Testis (tissue), 2 donors: ENCODE measurements at regions not wholly inside any gene's neighbourhood (a gene's known extent, or its start where the extent isn't known, plus 50 kb on each side); places are given as distances from the start of the nearest gene placed in this dataset.

Experiments used
- DNase-seq: peaks from one replicate; pipeline ENCODE4 v3.0.0-alpha.2; 2019
- H3K27ac ChIP-seq, 2 donors: fragments of 200-600 bp; sonication (generic); one replicate each; pipeline ENCODE4 v1.5.1; 2019
- H3K27me3 ChIP-seq: fragments of 200-600 bp; sonication (generic); one replicate; pipeline ENCODE4 v1.5.1; 2019
- H3K36me3 ChIP-seq: fragments of 200-600 bp; sonication (generic); one replicate; pipeline ENCODE4 v1.5.1; 2017; ENCODE audit warnings: low read depth; ENCODE audit errors: missing control alignments
- H3K4me1 ChIP-seq: fragments of 200-600 bp; sonication (generic); one replicate; pipeline ENCODE4 v1.5.1; 2019
- H3K4me3 ChIP-seq, 2 donors: fragments of 200-600 bp; sonication (generic); one replicate each; pipeline ENCODE4 v1.5.1; 2017 to 2019
- H3K9me3 ChIP-seq: fragments of 200-600 bp; sonication (generic); one replicate; pipeline ENCODE4 v1.5.1; 2017
- CTCF ChIP-seq, 3 experiments: fragments of 450-650 bp in 2 of 3; fragments of 200-600 bp in 1 of 3; sonication (generic) in 1 of 3; IDR thresholded peaks; one replicate each; pipeline ENCODE4 v1.5.1; 2016 to 2019; ENCODE audit warnings: antibody characterized with exemption in 3 of 3, mild to moderate bottlenecking in 2 of 3, moderate library complexity in 1 of 3
- POLR2A ChIP-seq: fragments of 450-650 bp; IDR thresholded peaks from one replicate; pipeline ENCODE4 v1.6.1; 2017; ENCODE audit warnings: antibody characterized with exemption, mild to moderate bottlenecking, moderate library complexity
- WGBS, 2 donors: methylation state at CpG; one replicate each; pipeline ENCODE4 v1.1.5; 2018; 5-methylcytosine and 5-hydroxymethylcytosine counted together
- intact Hi-C: fragments of 100-400 bp; cut with DNase I; formaldehyde crosslinking; loops from one replicate; pipeline ENCODE4 v1.15.1; 2023; ENCODE audit warnings: low total_unique reads

- TF ChIP-seq CTCF (IDR thresholded peaks at IDR 0.05) (no peak), POLR2A (no peak)
- intact Hi-C loops: no loop called here
- DNase-seq: no peak
- Histone ChIP-seq H3K27me3 (no peaks in the 10 kb centered on the region), H3K4me3 (no peak overlapping the region), H3K4me1 (no peaks in the 10 kb centered on the region), H3K27ac (no peak overlapping the region), H3K9me3 (no peaks in the 10 kb centered on the region), H3K36me3 (no peaks in the 10 kb centered on the region)
- WGBS, 2 donors: 79 to 81% methylated on average over 3 of the region's 3 CpGs
Measured at GRCh38 chr6:153944201-153944600, 94.8 kb upstream of the OPRM1 start.

DNA sequence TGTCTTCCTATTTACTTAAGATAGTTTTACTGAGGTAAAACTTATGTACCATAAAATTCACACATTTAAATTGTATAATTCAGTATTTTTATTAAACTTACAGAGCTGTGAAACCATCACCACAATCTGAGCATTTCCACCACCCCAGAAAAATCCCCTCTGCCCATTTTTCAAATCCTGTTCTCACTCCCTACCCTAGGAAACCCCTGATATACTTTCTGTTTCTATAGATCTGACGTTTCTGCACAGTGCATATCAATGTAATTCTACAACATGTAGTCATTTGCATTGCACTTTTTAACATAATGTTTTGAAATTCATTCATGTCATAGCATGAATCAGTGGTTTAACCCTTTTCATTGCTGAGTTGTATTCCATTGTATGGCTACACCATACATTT, 96.7 kb upstream of the OPRM1 start:
- no peak for DNase-seq
- Histone ChIP-seq H3K27me3 (no peaks in the 10 kb centered on the region), H3K9me3 (no peaks in the 10 kb centered on the region), H3K4me3 (no peak overlapping the region), H3K36me3 (no peaks in the 10 kb centered on the region), H3K27ac (no peak overlapping the region), H3K4me1 (no peaks in the 10 kb centered on the region)
- no peak for TF ChIP-seq CTCF (IDR thresholded peaks at IDR 0.05)
- 89 to 90% methylated on average over 1 of the region's 1 CpG for WGBS, 2 donors
- intact Hi-C loops: no loop called here

DNA sequence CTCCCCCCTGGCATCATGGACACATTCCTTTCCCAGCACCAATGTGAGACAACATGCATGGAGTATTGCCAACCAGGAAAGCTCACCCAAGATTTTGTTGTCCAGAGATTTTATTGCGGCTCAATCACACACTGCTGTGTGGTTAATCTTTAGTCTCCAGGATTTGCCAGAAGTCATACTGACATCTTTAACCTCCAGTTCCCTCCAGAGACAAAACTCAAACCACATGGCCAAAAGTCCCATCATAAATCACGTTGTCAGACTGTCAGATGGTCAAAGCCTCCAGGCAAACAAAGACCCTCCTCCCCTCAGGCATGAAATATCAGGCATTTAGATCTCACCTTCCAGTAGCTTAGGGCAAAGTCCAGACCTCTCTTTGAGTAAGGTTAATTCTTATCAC, 97.3 kb upstream of the OPRM1 start:
- TF ChIP-seq POLR2A (no peak), CTCF (IDR thresholded peaks at IDR 0.05) (no peak)
- H3K4me1 ChIP-seq: no peaks in the 10 kb centered on the region
- H3K27ac ChIP-seq: no peak overlapping the region
- intact Hi-C loops: no loop called here
- H3K4me3 ChIP-seq: no peak overlapping the region
- no peaks in the 10 kb centered on the region for H3K9me3 ChIP-seq
- no peaks in the 10 kb centered on the region for H3K27me3 ChIP-seq
- DNase-seq: no peak
- H3K36me3 ChIP-seq: no peaks in the 10 kb centered on the region
- 56 to 84% methylated on average over 2 of the region's 2 CpGs for WGBS, 2 donors

- Histone ChIP-seq H3K4me3 (no peak overlapping the region), H3K4me1 (no peaks in the 10 kb centered on the region), H3K27me3 (no peaks in the 10 kb centered on the region), H3K9me3 (no peaks in the 10 kb centered on the region), H3K27ac (no peak overlapping the region), H3K36me3 (no peaks in the 10 kb centered on the region)
- intact Hi-C loops: no loop called here
- no peak for TF ChIP-seq POLR2A
- DNase-seq: no peak
- WGBS, 2 donors: 75 to 77% methylated on average over 10 of the region's 10 CpGs
Measured at GRCh38 chr6:153938876-153939275, 100.2 kb upstream of the OPRM1 start.

DNA sequence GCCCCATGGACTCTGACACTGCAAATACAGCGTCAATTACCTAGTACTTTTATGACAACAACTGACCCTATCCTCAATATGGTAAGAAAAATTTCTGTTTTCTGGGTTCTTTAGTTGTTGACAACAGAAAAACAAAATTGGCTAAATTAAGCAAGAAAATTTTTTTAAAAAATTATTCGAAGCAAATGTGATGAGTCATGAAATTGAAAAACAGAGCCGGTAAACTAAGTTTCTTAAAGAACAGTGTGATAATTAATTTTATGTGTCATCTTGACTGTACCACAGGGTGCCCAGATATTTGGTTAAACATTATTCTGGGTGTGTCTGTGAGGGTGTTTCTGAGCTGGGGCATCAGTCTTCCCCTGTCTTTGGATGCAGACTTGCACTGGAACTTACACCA, 107.6 kb upstream of the OPRM1 start:
- TF ChIP-seq POLR2A (no peak), CTCF (IDR thresholded peaks at IDR 0.05) (no peak)
- Histone ChIP-seq H3K27ac (no peak overlapping the region), H3K4me3 (no peak overlapping the region), H3K4me1 (no peaks in the 10 kb centered on the region), H3K27me3 (no peaks in the 10 kb centered on the region), H3K36me3 (no peaks in the 10 kb centered on the region), H3K9me3 (no peaks in the 10 kb centered on the region)
- WGBS, 2 donors: 88 to 89% methylated on average over 3 of the region's 3 CpGs
- DNase-seq: no peak
- intact Hi-C loops: no loop called here
